A673 (cell line): ENCODE measurements at regions not wholly inside any gene's neighbourhood (a gene's known extent, or its start where the extent isn't known, plus 50 kb on each side); places are given as distances from the start of the nearest gene placed in this dataset.
"Not testable (repeated sequence)": the region's sequence is repeated elsewhere in the genome, so short reads cannot be mapped to it uniquely, and the experiment has no call there.

Source experiments
- BruUV-seq: library from RNA; stranded (reverse); fragments of 400-500 nt; replicated peaks from 2 replicates; lab custom pipeline; 2021; lab: Mats Ljungman, UMichigan
- CTCF ChIA-PET: fragments of 300-600 bp; sonication (Branson Sonifier 250); formaldehyde crosslinking; loops from one replicate; lab custom pipeline; 2022; ENCODE audit warnings: antibody characterized with exemption; lab: Charles Lee
- POLR2A ChIA-PET: fragments of 300-600 bp; sonication (Branson Sonifier 250); formaldehyde crosslinking; loops from one replicate; lab custom pipeline; 2022; ENCODE audit warnings: antibody characterized with exemption; ENCODE audit not compliant: low non-redundant PET; lab: Charles Lee
- DNase-seq: peaks from one replicate; pipeline ENCODE4 v3.0.0-alpha.2; 2015; ENCODE audit warnings: low spot score
- H3K27ac ChIP-seq: fragments of 200-600 bp; sonication (generic); 2 replicates; pipeline ENCODE4 v1.5.1; 2016; ENCODE audit warnings: mixed run types, low read depth, mild to moderate bottlenecking, mixed read lengths, antibody characterized with exemption, low read length; ENCODE audit not compliant: poor library complexity, severe bottlenecking
- H3K27me3 ChIP-seq: fragments of 200-600 bp; sonication (generic); replicated peaks from 2 replicates; pipeline ENCODE4 v1.6.1; 2017; ENCODE audit warnings: mixed run types, low read depth, mild to moderate bottlenecking, mixed read lengths, antibody characterized with exemption, low read length; ENCODE audit not compliant: insufficient read depth, poor library complexity
- H3K36me3 ChIP-seq: fragments of 200-600 bp; sonication (generic); 2 replicates; pipeline ENCODE4 v1.6.1; 2016; ENCODE audit warnings: mixed run types, mild to moderate bottlenecking, mixed read lengths, antibody characterized with exemption, low read length; ENCODE audit not compliant: insufficient read depth, poor library complexity, severe bottlenecking
- H3K4me1 ChIP-seq: fragments of 200-600 bp; sonication (generic); 2 replicates; pipeline ENCODE4 v1.6.1; 2017; ENCODE audit warnings: mixed run types, mild to moderate bottlenecking, mixed read lengths, antibody characterized with exemption, low read length; ENCODE audit not compliant: insufficient read depth, poor library complexity, severe bottlenecking
- H3K4me3 ChIP-seq: fragments of 200-600 bp; sonication (generic); 2 replicates; pipeline ENCODE4 v1.5.1; 2016; ENCODE audit warnings: low read depth, mixed run types, mild to moderate bottlenecking, mixed read lengths, low read length; ENCODE audit not compliant: poor library complexity, severe bottlenecking
- H3K9me3 ChIP-seq: fragments of 200-600 bp; sonication (generic); 2 replicates; pipeline ENCODE4 v1.6.1; 2016; ENCODE audit warnings: mixed run types, low read depth, mild to moderate bottlenecking, mixed read lengths, antibody characterized with exemption, low read length; ENCODE audit not compliant: poor library complexity, severe bottlenecking
- CTCF ChIP-seq: fragments of 300-800, 200-600 bp; sonication (generic); conservative IDR thresholded peaks from 2 replicates; pipeline ENCODE4 v1.5.1; 2017; ENCODE audit warnings: low read depth, mild to moderate bottlenecking, antibody characterized with exemption, low read length, moderate library complexity, mixed read lengths
- EZH2 ChIP-seq: fragments of 200-600 bp; sonication (generic); IDR thresholded peaks from 2 replicates; pipeline ENCODE4 v1.6.1; 2017; ENCODE audit warnings: borderline replicate concordance, low read depth, mild to moderate bottlenecking, mixed read lengths, antibody characterized with exemption, low read length; ENCODE audit not compliant: poor library complexity, severe bottlenecking
- intact Hi-C: fragments of 100-400 bp; cut with micrococcal nuclease; formaldehyde crosslinking; loops from one replicate; pipeline ENCODE4 v1.10.0; 2022; ENCODE audit not compliant: unreplicated experiment

- H3K27ac ChIP-seq, result no peak overlapping the region
- no peaks in the 10 kb centered on the region for H3K36me3 ChIP-seq
- H3K4me1 ChIP-seq, result no peaks in the 10 kb centered on the region
- BruUV-seq, result no TSS peak
- intact Hi-C loops, result no loop called here
- H3K9me3 ChIP-seq, result no peaks in the 10 kb centered on the region
- H3K4me3 ChIP-seq, result no peak overlapping the region
- ChIA-PET POLR2A (no interaction called here), CTCF (no interaction called here)
- H3K27me3 ChIP-seq, result no peaks in the 10 kb centered on the region
- TF ChIP-seq EZH2 (no peak), CTCF (no peak)
- no peak for DNase-seq
These were observed 206.1 kb upstream of the GADL1 start for GRCh38 chr3:31100519-31100918.

- H3K27ac ChIP-seq, DNase-seq, H3K9me3 ChIP-seq, H3K27me3 ChIP-seq, H3K4me1 ChIP-seq, H3K4me3 ChIP-seq, POLR2A ChIA-PET, CTCF ChIA-PET, H3K36me3 ChIP-seq, BruUV-seq, intact Hi-C loops: not testable (repeated sequence)
These were observed 206.8 kb upstream of the GADL1 start for GRCh38 chr3:31101285-31101684.

- intact Hi-C loops, result no loop called here
- TF ChIP-seq EZH2 (no peak), CTCF (no peak)
- Histone ChIP-seq H3K27ac (no peak overlapping the region), H3K4me1 (no peaks in the 10 kb centered on the region), H3K36me3 (no peaks in the 10 kb centered on the region), H3K27me3 (no peaks in the 10 kb centered on the region), H3K4me3 (no peak overlapping the region), H3K9me3 (no peaks in the 10 kb centered on the region)
- DNase-seq, result no peak
- ChIA-PET CTCF (no interaction called here), POLR2A (no interaction called here)
- no TSS peak for BruUV-seq
These were observed 207.9 kb upstream of the GADL1 start for GRCh38 chr3:31102196-31102879.

- Histone ChIP-seq H3K36me3 (no peaks in the 10 kb centered on the region), H3K27me3 (no peaks in the 10 kb centered on the region), H3K4me1 (no peaks in the 10 kb centered on the region), H3K27ac (no peak overlapping the region), H3K4me3 (no peak overlapping the region), H3K9me3 (no peaks in the 10 kb centered on the region)
- no TSS peak for BruUV-seq
- intact Hi-C loops, result no loop called here
- ChIA-PET CTCF (no interaction called here), POLR2A (no interaction called here)
- TF ChIP-seq EZH2 (no peak), CTCF (no peak)
- no peak for DNase-seq
These were observed 208.7 kb upstream of the GADL1 start for GRCh38 chr3:31103181-31103580.
